Panc1 (cell line): ENCODE measurements at regions not wholly inside any gene's neighbourhood (a gene's known extent, or its start where the extent isn't known, plus 50 kb on each side); places are given as distances from the start of the nearest gene placed in this dataset.

ENCODE experiments used
- ATAC-seq: fragments of 200-7000 bp; cut with Tn5 transposase; 2 replicates; pipeline ENCODE4 v1.9.1; 2020; ENCODE audit warnings: mild to moderate bottlenecking, moderate library complexity
- BruUV-seq: library from RNA; stranded (reverse); fragments of 400-500 nt; replicated peaks from 2 replicates; lab custom pipeline; 2021; lab: Mats Ljungman, UMichigan
- CTCF ChIA-PET: fragments of 300-600 bp; sonication (Branson Sonifier 250); formaldehyde crosslinking; loops from one replicate; lab custom pipeline; 2022; ENCODE audit warnings: antibody characterized with exemption; lab: Charles Lee
- POLR2A ChIA-PET: fragments of 300-600 bp; sonication (Branson Sonifier 250); formaldehyde crosslinking; loops from one replicate; lab custom pipeline; 2022; ENCODE audit warnings: antibody characterized with exemption; lab: Charles Lee
- DNase-seq: peaks from one replicate; pipeline ENCODE4 v3.0.0-alpha.2; 2010; ENCODE audit warnings: low read depth, low spot score
- H3K27ac ChIP-seq: 2 replicates; pipeline ENCODE4 v1.5.1; 2011; ENCODE audit warnings: mild to moderate bottlenecking, low read length, inconsistent platforms
- H3K27me3 ChIP-seq: fragments of 200-500 bp; sonication (Bioruptor generic); 2 replicates; pipeline ENCODE4 v1.6.0; 2014; ENCODE audit warnings: low read length, inconsistent platforms; ENCODE audit not compliant: control insufficient read depth, insufficient read depth
- H3K36me3 ChIP-seq: fragments of 200-500 bp; sonication (Bioruptor generic); 2 replicates; pipeline ENCODE4 v1.5.1; 2014; ENCODE audit warnings: inconsistent platforms, mild to moderate bottlenecking, low read length, moderate library complexity; ENCODE audit not compliant: control insufficient read depth, insufficient read depth
- H3K4me1 ChIP-seq: 2 replicates; pipeline ENCODE4 v1.5.1; 2011; ENCODE audit warnings: inconsistent platforms, mild to moderate bottlenecking, low read length, moderate library complexity; ENCODE audit not compliant: control insufficient read depth, insufficient read depth
- H3K4me3 ChIP-seq, 2 experiments: 2 replicates each; pipeline ENCODE4 v1.5.1; 2011 to 2012; ENCODE audit warnings: low read depth in 2 of 2, low read length in 2 of 2, mild to moderate bottlenecking in 2 of 2, inconsistent platforms in 1 of 2, moderate library complexity in 1 of 2
- H3K9me3 ChIP-seq: fragments of 200-500 bp; sonication (Bioruptor generic); 2 replicates; pipeline ENCODE4 v1.5.1; 2014; ENCODE audit warnings: low read depth, mild to moderate bottlenecking, inconsistent platforms, low read length, moderate library complexity; ENCODE audit not compliant: control insufficient read depth, insufficient read depth
- CTCF ChIP-seq: fragments of 450-650 bp; IDR thresholded peaks from 2 replicates; pipeline ENCODE4 v1.5.1; 2017; ENCODE audit warnings: mild to moderate bottlenecking
- POLR2AphosphoS5 ChIP-seq: IDR thresholded peaks from 2 replicates; pipeline ENCODE4 v1.6.1; 2012; ENCODE audit warnings: mild to moderate bottlenecking, low read depth, low read length, moderate library complexity
- REST ChIP-seq, 2 experiments: IDR thresholded peaks; 2 replicates each; pipeline ENCODE4 v1.6.1; 2011 to 2012; ENCODE audit warnings: low read depth in 2 of 2, control low read depth in 1 of 2, low read length in 1 of 2, mild to moderate bottlenecking in 1 of 2, moderate library complexity in 1 of 2; ENCODE audit not compliant: insufficient read depth in 1 of 2
- SIN3A ChIP-seq: IDR thresholded peaks from 2 replicates; pipeline ENCODE4 v1.6.1; 2012; ENCODE audit warnings: low read depth, mild to moderate bottlenecking, low read length, moderate library complexity, borderline replicate concordance; ENCODE audit not compliant: insufficient read depth
- TCF7L2 ChIP-seq: IDR thresholded peaks from 2 replicates; pipeline ENCODE4 v1.6.1; 2011; ENCODE audit warnings: mild to moderate bottlenecking, low read depth, low read length, inconsistent platforms
- in situ Hi-C: cut with HindIII; loops from 2 replicates; pipeline ENCODE4 v1.10.0; 2016; ENCODE audit warnings: low sequenced_read_pairs, low pct_unique_long_range_greater_than_20kb
- intact Hi-C: fragments of 100-400 bp; cut with micrococcal nuclease; formaldehyde crosslinking; loops from one replicate; pipeline ENCODE4 v1.10.0; 2022; ENCODE audit not compliant: unreplicated experiment

- TF ChIP-seq SIN3A (no peak), CTCF (no peak), REST (IDR thresholded peaks at IDR 0.05; ENCODE audit: insufficient read depth in 1 of 2, low read depth in 2 of 2, low read length in 1 of 2) (no peak), TCF7L2 (no peak), POLR2AphosphoS5 (no peak)
- ChIA-PET POLR2A (no interaction called here), CTCF (no interaction called here)
- Histone ChIP-seq H3K27ac (no peak overlapping the region), H3K4me3 (no peak overlapping the region), H3K4me1 (no peaks in the 10 kb centered on the region), H3K36me3 (no peaks in the 10 kb centered on the region), H3K27me3 (no peaks in the 10 kb centered on the region), H3K9me3 (no peaks in the 10 kb centered on the region)
- ATAC-seq (no peak), DNase-seq (no peak)
- intact Hi-C loops, result no loop called here
- in situ Hi-C loops, result no loop called here
- no TSS peak for BruUV-seq
Measured at GRCh38 chr1:55593298-55593697, 378.1 kb upstream of the USP24 start.

- H3K27me3 ChIP-seq, result no peaks in the 10 kb centered on the region
- H3K9me3 ChIP-seq, result no peaks in the 10 kb centered on the region
- intact Hi-C loops, result no loop called here
- ATAC-seq, result no peak
- TF ChIP-seq SIN3A, result no peak
- TF ChIP-seq CTCF, result no peak
- TF ChIP-seq POLR2AphosphoS5, result no peak
- TF ChIP-seq TCF7L2, result no peak
- TF ChIP-seq REST (IDR thresholded peaks at IDR 0.05; ENCODE audit: insufficient read depth in 1 of 2, low read depth in 2 of 2, low read length in 1 of 2), result no peak
- H3K4me3 ChIP-seq, result no peak overlapping the region
- BruUV-seq, result no TSS peak
- no peaks in the 10 kb centered on the region for H3K36me3 ChIP-seq
- no peak for DNase-seq
- H3K4me1 ChIP-seq, result no peaks in the 10 kb centered on the region
- in situ Hi-C loops, result no loop called here
- no peak overlapping the region for H3K27ac ChIP-seq
- POLR2A ChIA-PET, result no interaction called here
- CTCF ChIA-PET, result no interaction called here
Measured at GRCh38 chr1:55592122-55592521, 377.0 kb upstream of the USP24 start.
